ENCODE measurements at regions not wholly inside any gene's neighbourhood (a gene's known extent, or its start where the extent isn't known, plus 50 kb on each side); places are given as distances from the start of the nearest gene placed in this dataset.

DNA sequence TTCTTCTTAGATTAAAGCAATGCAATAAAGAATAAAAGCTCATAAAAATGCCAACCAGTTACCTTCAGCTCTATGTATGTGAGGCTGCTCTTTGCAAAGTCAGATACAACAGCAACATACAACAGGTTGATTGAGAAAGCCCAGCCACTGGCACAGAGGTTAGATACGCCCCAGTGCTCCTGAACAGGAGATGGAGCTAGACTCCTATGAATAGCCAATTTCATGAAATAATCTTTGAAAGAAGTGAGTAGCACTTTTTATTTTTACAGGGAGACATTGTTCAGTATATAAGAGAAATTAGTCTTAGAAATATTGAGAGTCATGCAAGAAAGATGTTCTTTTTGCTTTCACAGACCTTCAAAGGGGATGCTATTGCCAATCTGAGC, 362.4 kb upstream of the MEX3C start:
- H3K36me3 Mint-ChIP-seq, result no peaks in the 10 kb centered on the region
- Histone ChIP-seq H3K9ac (ENCODE audit: insufficient read depth, low read length, poor library complexity, severe bottlenecking) (no peak overlapping the region), H3K9me3 (replicated peaks in 1 of 2; ENCODE audit: control insufficient read depth in 1 of 2, insufficient read depth in 1 of 2, low read length in 2 of 2) (peaks cover 0 to 2% of the 10 kb centered on the region in 2 donors), H4K20me1 (ENCODE audit: insufficient read depth, low read length) (no peaks in the 10 kb centered on the region), H3K36me3 (replicated peaks in 1 of 2; ENCODE audit: control insufficient read depth in 1 of 2, insufficient read depth in 2 of 2, low read length in 2 of 2) (no peaks in the 10 kb centered on the region), H3K27ac (ENCODE audit: low read depth in 1 of 2, low read length in 2 of 2) (no peak overlapping the region), H3K4me2 (replicated peaks; ENCODE audit: extremely low read depth, low read length, poor library complexity, severe bottlenecking) (no peak overlapping the region), H2AFZ (ENCODE audit: insufficient read depth, low read depth, low read length, poor library complexity, severe bottlenecking) (no peak overlapping the region), H3K4me3 (replicated peaks in 1 of 3; ENCODE audit: low read depth in 2 of 3, low read length in 3 of 3) (no peak overlapping the region), H3K4me1 (ENCODE audit: control insufficient read depth in 1 of 2, insufficient read depth in 2 of 2, low read length in 2 of 2) (no peaks in the 10 kb centered on the region), H3K79me2 (ENCODE audit: insufficient read depth, low read length) (no peaks in the 10 kb centered on the region), H3K27me3 (ENCODE audit: control insufficient read depth in 2 of 2, insufficient read depth in 2 of 2, low read length in 2 of 2) (no peaks in the 10 kb centered on the region)
- DNase-seq, result no peak
- peaks cover 0 to 21% (median 2%) of the 10 kb centered on the region in 7 donors for H3K9me3 Mint-ChIP-seq
- TF ChIP-seq, protein P1, sequence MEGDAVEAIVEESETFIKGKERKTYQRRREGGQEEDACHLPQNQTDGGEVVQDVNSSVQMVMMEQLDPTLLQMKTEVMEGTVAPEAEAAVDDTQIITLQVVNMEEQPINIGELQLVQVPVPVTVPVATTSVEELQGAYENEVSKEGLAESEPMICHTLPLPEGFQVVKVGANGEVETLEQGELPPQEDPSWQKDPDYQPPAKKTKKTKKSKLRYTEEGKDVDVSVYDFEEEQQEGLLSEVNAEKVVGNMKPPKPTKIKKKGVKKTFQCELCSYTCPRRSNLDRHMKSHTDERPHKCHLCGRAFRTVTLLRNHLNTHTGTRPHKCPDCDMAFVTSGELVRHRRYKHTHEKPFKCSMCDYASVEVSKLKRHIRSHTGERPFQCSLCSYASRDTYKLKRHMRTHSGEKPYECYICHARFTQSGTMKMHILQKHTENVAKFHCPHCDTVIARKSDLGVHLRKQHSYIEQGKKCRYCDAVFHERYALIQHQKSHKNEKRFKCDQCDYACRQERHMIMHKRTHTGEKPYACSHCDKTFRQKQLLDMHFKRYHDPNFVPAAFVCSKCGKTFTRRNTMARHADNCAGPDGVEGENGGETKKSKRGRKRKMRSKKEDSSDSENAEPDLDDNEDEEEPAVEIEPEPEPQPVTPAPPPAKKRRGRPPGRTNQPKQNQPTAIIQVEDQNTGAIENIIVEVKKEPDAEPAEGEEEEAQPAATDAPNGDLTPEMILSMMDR (IDR thresholded peaks at IDR 0.05), result no peak
- H3K4me1 Mint-ChIP-seq, result no peaks in the 10 kb centered on the region
- intact Hi-C loops (cut with micrococcal nuclease), result no loop called here
- 86% methylated on average over 1 of the region's 1 CpG for WGBS (ENCODE audit: insufficient coverage)
- no peak overlapping the region for H3K27ac Mint-ChIP-seq
- H3K4me3 Mint-ChIP-seq, result no peak overlapping the region
- H3K27me3 Mint-ChIP-seq (ENCODE audit: low read depth in 3 of 3), result peaks cover 0 to 4% (median 0%) of the 10 kb centered on the region in 3 donors

DNA sequence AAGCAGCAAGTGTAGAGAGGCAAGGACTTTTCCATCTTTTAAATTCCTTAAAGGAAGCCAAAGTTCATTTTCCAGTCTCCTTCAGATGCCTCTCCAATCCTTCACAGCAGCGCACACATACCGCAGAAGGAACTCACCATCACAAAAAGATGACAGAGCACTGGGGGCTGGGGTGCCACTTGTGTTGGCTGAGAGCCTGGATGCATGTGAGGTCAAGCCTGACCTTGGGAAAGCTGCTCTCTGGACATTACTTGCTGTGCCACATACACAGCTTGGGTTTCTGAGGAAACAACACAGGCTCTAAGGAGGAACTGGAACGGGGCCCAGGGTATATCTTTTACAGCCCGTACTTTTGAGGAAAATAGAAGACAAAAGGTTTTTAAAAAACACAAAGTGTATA, 364.3 kb upstream of the MEX3C start:
- no peak overlapping the region for H2AFZ ChIP-seq (ENCODE audit: insufficient read depth, low read depth, low read length, poor library complexity, severe bottlenecking)
- no peak overlapping the region for H3K27ac ChIP-seq (ENCODE audit: low read depth in 1 of 2, low read length in 2 of 2)
- H3K79me2 ChIP-seq (ENCODE audit: insufficient read depth, low read length), result no peaks in the 10 kb centered on the region
- no peak overlapping the region for H3K4me2 ChIP-seq (replicated peaks; ENCODE audit: extremely low read depth, low read length, poor library complexity, severe bottlenecking)
- TF ChIP-seq, protein P1 (IDR thresholded peaks at IDR 0.05), result no peak
- H3K4me3 Mint-ChIP-seq, result no peak overlapping the region
- no peak overlapping the region for H3K27ac Mint-ChIP-seq
- no peaks in the 10 kb centered on the region for H3K36me3 ChIP-seq (replicated peaks in 1 of 2; ENCODE audit: control insufficient read depth in 1 of 2, insufficient read depth in 2 of 2, low read length in 2 of 2)
- no peaks in the 10 kb centered on the region for H3K36me3 Mint-ChIP-seq
- H3K9me3 Mint-ChIP-seq, result peaks cover 0 to 21% (median 2%) of the 10 kb centered on the region in 7 donors
- 100% methylated on average over 2 of the region's 4 CpGs for WGBS (ENCODE audit: insufficient coverage)
- H3K9me3 ChIP-seq (replicated peaks in 1 of 2; ENCODE audit: control insufficient read depth in 1 of 2, insufficient read depth in 1 of 2, low read length in 2 of 2), result peaks cover 0 to 2% of the 10 kb centered on the region in 2 donors
- no peaks in the 10 kb centered on the region for H3K27me3 ChIP-seq (ENCODE audit: control insufficient read depth in 2 of 2, insufficient read depth in 2 of 2, low read length in 2 of 2)
- DNase-seq, result no peak
- no peaks in the 10 kb centered on the region for H3K4me1 Mint-ChIP-seq
- H3K4me1 ChIP-seq (ENCODE audit: control insufficient read depth in 1 of 2, insufficient read depth in 2 of 2, low read length in 2 of 2), result no peaks in the 10 kb centered on the region
- intact Hi-C loops (cut with micrococcal nuclease), result no loop called here
- H3K27me3 Mint-ChIP-seq (ENCODE audit: low read depth in 3 of 3), result peaks cover 0 to 4% (median 0%) of the 10 kb centered on the region in 3 donors
- H3K9ac ChIP-seq (ENCODE audit: insufficient read depth, low read length, poor library complexity, severe bottlenecking), result no peak overlapping the region
- no peak overlapping the region for H3K4me3 ChIP-seq (replicated peaks in 1 of 3; ENCODE audit: low read depth in 2 of 3, low read length in 3 of 3)
- no peaks in the 10 kb centered on the region for H4K20me1 ChIP-seq (ENCODE audit: insufficient read depth, low read length)

Data from CD14-positive monocyte (primary cell).